Omental fat pad (tissue), 3 donors: ENCODE measurements at regions not wholly inside any gene's neighbourhood (a gene's known extent, or its start where the extent isn't known, plus 50 kb on each side); places are given as distances from the start of the nearest gene placed in this dataset.

Source experiments
- ATAC-seq: fragments of 150-250 bp; one replicate; pipeline ENCODE4 v1.9.1; 2016; ENCODE audit warnings: mild to moderate bottlenecking, moderate library complexity; ENCODE audit not compliant: low FRiP score
- DNase-seq: peaks from one replicate; pipeline ENCODE4 v3.0.0-alpha.2; 2019; ENCODE audit warnings: low spot score
- TF ChIP-seq, protein P1 (sequence below), 3 donors: fragments of 450-650 bp; IDR thresholded peaks; one replicate each; pipeline ENCODE4 v1.5.1; 2016 to 2017; ENCODE audit warnings: antibody characterized with exemption in 3 of 3, mild to moderate bottlenecking in 3 of 3, moderate library complexity in 2 of 3

DNA sequence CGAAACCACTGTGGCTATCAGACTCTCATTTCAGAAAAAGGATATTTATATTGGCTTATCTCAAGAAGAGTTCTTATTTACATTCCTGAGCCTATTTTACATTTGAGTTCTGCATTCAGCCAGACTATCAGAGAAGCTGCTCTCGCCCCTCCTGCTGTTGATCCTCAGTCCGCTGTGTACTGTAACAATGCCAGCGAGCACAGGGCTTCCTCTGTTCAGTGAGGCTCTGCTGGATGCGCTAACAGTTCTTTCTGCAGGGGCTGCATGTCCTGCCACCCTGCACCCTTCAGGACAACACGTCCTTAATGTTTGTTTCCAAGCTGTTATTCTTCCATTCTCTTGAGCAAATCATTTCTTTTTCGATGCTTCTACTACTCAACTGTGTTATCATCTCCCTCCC lies 463.7 kb upstream of the SGCG start:
- DNase-seq: no peak
- TF ChIP-seq, protein P1, sequence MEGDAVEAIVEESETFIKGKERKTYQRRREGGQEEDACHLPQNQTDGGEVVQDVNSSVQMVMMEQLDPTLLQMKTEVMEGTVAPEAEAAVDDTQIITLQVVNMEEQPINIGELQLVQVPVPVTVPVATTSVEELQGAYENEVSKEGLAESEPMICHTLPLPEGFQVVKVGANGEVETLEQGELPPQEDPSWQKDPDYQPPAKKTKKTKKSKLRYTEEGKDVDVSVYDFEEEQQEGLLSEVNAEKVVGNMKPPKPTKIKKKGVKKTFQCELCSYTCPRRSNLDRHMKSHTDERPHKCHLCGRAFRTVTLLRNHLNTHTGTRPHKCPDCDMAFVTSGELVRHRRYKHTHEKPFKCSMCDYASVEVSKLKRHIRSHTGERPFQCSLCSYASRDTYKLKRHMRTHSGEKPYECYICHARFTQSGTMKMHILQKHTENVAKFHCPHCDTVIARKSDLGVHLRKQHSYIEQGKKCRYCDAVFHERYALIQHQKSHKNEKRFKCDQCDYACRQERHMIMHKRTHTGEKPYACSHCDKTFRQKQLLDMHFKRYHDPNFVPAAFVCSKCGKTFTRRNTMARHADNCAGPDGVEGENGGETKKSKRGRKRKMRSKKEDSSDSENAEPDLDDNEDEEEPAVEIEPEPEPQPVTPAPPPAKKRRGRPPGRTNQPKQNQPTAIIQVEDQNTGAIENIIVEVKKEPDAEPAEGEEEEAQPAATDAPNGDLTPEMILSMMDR (IDR thresholded peaks at IDR 0.05): no peak
- ATAC-seq: no peak

DNA sequence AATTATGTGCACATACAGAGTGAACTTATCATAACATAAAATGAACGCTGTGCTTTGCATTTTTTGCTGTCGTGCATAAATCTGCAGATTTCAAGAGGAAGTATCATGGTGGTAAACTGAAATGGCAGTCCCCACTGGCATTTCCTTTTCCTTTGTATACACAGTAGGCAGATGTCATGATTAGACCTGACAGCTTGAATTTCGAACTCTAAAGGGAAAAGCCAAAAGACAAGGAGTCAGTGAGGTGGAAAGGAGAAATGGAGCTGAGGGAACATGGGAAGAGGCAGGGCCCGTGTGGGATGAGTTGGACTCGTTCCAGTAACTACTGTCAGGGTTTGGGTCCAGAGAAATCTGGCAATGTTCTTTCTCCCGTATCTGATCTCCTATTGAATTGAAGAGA lies 454.1 kb upstream of the SGCG start:
- no peak for DNase-seq
- no peak for ATAC-seq
- TF ChIP-seq, protein P1 (IDR thresholded peaks at IDR 0.05): no peak

DNA sequence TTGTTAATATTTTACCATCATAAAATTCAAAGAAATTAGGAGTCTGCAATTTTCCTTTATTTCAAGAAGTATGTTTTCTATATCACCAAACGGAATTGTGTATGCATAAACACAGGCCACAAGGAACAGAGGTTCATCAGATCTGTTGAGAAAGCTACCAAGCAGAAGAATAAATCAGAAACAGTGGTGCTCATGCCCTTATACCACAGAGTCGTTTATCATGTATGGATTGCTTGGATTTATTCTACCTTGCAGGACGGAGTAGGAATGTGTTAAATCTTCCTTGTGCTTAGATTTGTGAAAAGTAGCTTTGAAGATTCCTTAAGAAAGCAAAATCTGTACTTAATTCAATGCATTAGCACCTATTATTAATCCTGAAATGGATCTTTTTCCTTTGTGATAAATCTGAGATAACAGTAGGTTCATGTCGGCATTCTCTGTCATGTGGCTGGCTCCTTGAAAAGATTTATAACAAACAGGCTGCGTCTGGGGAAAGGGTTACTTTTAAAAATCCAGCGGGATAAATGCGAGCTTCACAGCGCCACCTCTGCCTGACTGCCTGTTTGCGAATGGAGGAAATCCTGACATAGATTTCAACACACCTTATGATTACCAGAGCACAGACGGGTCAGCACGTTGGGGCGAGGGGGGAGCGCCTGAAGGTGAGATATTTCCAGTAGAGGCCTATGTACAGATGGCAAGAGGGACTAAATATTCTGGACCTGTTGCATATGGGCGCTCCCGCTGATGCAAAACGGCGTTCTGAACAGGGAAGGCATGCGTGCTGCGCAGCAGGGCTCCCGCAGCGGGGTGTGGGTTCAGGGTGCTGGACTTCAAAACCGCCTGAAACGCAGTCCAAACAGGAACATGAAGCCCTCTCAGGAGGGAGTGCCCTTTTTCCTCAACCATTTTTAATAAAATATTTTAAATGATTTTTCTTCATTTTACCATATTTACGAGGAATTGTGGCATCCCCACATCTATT lies 445.5 kb upstream of the SGCG start:
- TF ChIP-seq, protein P1 (IDR thresholded peaks at IDR 0.05): no peak
- ATAC-seq: no peak

DNA sequence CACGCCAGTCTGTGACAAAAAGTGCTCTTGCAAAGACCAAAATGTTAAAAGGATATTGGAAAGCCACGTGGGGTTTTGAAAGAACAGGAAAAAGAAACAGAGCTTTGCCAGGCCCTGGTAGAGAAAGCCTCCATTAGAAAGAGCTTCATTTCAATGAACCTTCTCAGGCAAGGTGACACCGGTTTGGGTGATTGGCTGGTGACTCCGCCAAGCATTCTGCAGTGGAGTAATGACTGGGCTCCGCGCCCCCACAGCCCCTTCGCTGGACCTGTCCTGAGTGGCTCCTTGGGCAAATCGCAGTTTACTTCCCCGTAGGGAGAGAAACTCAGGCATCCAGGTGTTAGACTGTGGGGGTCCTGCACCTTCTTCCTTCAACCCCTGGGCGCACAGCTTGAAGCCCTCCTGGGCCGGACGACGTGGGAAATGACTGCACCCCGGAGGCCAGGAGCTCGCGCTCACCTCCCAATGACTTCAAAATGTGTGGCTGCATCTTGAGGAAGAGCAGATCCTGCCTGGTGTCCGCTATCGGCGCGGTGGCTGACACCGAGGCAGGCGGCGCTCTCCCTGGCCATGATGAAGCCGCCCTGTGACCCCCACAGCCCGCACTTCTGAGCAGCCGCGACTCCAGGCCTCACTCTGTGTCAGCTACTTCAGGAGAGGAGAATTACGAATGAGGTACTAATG lies 444.6 kb upstream of the SGCG start:
- TF ChIP-seq, protein P1 (IDR thresholded peaks at IDR 0.05): no peak
- DNase-seq (no peak), ATAC-seq (no peak)

More for the DNA sequence above, 445.5 kb upstream of the SGCG start:
- DNase-seq: no peak

DNA sequence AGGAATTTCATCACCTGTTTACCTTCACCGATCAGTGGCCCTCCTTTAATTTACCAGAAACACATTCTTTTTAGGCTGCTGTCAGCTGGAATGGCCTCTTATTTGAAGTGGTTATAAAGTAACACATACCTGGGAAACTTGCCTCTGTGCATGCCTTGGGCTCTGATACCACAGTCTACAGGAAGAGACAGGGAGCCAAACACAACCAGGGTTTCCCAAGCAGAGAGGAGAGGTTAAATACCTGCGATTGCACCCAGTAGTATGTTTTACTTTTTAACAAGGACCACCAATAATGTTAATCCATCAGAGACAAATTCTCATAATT lies 444.0 kb upstream of the SGCG start:
- DNase-seq (no peak), ATAC-seq (no peak)
- TF ChIP-seq, protein P1 (IDR thresholded peaks at IDR 0.05): no peak

DNA sequence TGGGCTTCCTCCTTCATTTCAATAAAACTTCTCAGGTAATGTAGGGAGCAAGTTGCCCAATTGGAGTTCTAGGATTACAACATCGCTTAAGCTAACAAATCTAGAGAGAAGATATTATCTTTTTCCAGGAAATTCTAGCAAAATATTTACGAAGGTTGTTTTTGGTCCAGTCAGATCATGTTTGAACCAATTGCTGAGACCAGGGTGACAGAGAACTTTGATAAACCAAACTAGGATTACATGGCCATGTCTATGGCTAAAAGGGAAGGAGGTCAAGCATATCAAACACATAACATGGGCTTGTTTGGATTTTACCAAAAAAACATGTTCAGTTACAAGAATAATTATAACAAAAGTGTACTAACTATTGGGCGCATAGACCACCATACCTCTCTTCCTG lies 442.4 kb upstream of the SGCG start:
- TF ChIP-seq, protein P1 (IDR thresholded peaks at IDR 0.05): no peak
- ATAC-seq (no peak), DNase-seq (no peak)
